ENCODE measurements at regions not wholly inside any gene's neighbourhood (a gene's known extent, or its start where the extent isn't known, plus 50 kb on each side); places are given as distances from the start of the nearest gene placed in this dataset.
A peak's percentile ranks its signal among the peaks of the same experiment; 100 is the strongest.

DNA sequence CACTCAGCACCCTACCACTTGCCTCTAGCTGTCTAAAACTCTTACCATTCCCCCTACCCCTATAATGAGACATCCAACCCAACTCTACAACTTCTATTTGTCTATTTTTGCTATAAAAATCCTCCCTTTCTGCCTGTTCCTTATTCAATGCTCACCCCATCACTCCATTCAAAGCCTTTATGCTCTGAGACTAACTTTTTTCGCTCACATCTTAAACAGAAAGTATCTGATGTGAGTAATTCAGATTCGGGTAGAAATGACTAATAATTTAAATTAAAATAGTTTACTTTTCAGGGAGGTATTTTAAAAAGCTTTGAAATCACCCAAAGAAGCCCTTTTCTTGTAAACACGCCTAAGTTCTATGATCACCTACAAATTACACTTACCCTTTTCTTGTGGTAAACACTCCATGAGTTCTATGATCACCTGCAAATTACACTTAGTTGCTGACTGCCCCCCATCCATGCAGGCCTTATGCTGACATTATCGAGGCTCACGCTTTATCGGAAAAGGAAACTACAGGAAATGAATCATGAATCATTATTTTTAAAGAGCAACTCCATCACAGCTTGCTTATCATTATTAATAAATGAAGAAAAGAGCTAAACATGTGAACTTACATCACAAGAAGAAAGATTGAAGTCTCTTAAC lies 168.7 kb upstream of the PPP1R2C start:
- no peak for DNase-seq

- DNase-seq = no peak
Measured at GRCh38 chrX:42948723-42949657, 171.0 kb upstream of the PPP1R2C start.

DNA sequence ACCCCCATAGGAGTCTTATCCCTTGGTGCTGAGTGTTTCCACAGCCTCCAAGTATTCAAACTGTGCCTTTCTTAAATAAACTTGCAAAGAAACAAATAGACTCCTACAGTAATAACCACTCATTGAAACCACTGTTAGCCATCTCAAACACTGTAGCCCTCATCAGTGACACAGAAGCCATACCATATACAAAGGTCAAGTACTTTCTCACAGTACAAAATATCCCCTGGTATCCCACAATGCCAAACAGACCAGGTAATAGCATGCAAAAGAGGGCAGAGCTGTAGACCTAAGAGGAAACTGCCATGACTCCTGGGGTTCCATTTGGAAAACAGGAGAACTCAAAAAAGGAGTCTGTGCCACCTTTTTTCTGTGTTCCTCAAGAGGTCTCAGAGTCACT lies 173.8 kb upstream of the PPP1R2C start:
- DNase-seq = no peak

- DNase-seq = no peak
Measured at GRCh38 chrX:42952621-42953020, 174.7 kb upstream of the PPP1R2C start.

- DNase-seq = no peak
Measured at GRCh38 chrX:42954880-42955279, 176.9 kb upstream of the PPP1R2C start.

GRCh38 chrX:42955349-42955748 lies 177.4 kb upstream of the PPP1R2C start:
- DNase-seq = no peak

- no peak for DNase-seq
Measured at GRCh38 chrX:42967681-42968300, 189.8 kb upstream of the PPP1R2C start.

GRCh38 chrX:42973321-42973720 lies 195.4 kb upstream of the PPP1R2C start:
- DNase-seq = no peak

DNA sequence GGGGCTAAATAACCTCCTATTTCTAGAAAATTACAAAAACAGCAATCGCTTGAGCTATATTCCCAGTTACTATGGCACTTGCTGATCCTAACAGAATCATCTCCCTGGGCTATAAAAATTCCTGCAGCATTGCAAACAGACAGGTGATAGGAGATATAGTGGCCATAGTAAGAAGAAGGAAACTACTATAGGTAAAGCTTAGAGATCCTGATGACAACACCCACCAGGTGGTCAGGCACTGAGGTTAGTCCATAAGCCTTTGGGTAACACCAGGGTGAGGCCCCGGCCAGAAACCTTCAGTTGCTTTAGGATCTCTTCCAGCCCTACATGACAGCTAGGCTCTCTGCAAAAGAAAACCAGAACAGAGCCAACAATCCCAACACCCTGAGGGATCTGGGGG lies 197.9 kb upstream of the PPP1R2C start:
- no peak for DNase-seq

- DNase-seq = no peak
Measured at GRCh38 chrX:42976746-42977366, 198.9 kb upstream of the PPP1R2C start.

DNA sequence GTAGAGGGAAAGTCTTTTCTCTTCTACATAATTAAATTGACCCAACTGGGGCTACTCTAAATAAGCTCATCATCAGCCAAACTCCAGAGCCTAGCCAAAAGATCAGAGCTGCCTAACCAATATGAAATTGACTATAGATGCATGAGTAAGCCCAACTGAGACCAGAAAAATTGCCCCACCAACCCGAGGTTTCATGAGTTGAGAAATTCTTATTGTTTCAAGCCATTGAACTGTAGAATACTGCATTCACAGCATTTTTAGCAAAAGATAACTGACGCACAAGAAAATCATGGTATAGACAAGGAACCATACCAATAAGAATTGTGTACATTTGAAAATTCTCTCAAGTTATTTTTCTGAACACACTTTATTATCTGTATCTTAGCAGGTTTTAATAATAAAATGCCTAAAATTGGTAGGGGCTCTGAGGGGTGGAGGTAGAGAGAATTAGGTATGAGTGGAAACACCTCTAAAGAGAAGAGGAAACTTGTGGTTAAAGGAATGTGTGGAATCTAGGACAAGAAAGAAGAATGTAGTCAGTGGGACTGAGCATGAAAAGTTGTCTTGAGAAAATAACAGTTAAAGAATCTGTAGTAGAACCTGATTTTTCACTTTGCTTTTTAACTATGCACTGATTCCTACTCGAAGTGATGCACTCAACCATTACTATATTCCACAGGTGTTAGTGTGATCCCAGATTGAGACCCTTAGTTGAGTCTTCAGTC lies 200.9 kb upstream of the PPP1R2C start:
- DNase-seq = no peak

DNA sequence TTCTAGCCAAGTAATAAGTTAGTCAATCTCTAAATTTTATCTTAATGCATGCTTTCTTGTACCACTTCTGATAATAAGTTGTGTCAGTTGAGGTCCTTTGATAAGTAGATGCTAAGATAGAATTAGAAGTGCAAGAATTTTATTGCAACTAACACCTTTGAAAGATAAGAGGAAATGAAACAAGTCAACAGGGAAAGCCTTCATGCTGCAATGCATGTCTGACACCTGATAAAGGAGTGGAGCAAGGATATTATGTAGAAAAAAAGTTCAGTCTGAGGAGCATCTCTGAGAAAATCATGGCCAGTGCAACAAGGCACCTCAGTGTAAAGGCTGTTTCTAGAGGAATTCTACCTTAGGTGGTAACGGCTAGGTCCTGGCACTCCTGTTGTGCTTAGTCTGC lies 210.7 kb upstream of the PPP1R2C start:
- DNase-seq = no peak

- no peak for DNase-seq
Measured at GRCh38 chrX:42992199-42992943, 214.4 kb upstream of the PPP1R2C start.

DNA sequence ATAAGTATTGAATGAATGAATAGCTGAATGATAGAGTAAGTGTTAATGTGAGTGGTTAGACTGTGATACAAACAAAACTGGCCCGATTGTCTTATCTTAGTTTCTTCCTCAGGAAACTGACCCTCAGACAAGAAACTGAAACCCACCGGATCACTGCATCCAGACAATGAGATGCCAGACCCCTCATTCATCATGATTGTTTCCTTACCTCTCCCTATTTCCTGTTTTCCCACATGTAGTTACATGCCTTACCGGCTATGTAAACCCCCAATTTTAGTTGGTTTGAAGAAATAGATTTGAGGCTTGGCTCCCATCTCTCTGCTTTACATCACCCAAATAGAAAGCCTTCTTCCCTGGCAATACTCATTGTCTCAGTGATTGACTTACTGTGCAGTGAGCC lies 218.9 kb upstream of the PPP1R2C start:
- DNase-seq = peak; percentile 28

- DNase-seq = no peak
Measured at GRCh38 chrX:43000121-43000520, 222.2 kb upstream of the PPP1R2C start.

GRCh38 chrX:43002526-43003203 lies 224.7 kb upstream of the PPP1R2C start:
- DNase-seq = no peak

DNA sequence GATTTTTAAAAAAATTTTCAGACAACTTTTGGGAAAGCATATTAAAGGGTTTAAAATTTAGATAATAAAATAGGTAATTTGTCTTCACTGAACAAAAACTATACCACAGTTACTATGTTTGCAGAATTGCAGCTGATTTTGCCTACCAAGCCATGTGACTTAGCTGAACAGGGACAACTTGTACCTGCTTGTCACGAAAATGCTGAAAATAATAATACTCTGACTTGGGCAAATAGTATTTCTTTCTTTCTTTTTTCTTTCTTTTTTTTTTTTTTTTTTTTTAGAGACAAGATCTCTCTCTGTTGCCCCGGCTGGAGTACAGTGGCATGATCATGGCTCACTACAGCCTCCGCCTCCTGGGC lies 225.2 kb upstream of the PPP1R2C start:
- no peak for DNase-seq

DNA sequence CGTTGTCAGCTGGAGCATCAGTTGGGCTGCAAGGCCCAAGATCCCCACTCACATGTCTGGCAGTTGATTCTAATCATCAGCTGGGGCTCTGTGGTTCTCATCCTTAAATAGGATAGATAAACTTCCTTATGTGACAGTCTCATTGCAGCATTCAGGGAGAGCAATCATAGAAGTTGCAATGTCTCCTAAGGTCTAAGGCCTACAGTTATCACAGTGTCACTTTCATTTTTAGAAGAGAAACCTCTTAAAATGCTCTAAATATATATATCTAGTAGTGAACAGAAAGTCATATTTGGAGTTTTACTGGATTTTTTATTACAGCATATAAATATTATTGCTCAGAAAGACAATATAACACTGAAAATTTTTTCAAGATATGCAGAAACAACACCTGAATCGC lies 226.0 kb upstream of the PPP1R2C start:
- DNase-seq = no peak

DNA sequence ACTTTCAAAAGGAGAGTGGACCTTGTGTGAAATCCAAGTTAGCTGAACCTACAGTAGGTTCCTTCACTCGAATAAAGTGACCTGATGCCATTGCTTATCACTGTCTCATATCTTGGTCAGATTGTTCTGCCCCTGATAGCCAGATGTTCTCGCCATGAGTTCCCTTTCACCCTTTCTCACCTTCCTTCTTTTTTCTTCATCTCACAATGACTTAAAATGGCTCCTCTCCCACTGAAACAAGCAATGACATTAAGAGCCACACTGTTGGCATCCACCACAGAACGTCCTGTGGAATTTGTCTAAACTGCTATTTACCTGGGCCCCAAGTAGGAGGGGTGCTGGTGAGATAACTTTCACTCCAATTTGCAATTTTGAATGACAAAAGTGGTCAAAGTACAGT lies 227.6 kb upstream of the PPP1R2C start:
- DNase-seq = no peak

GRCh38 chrX:43008356-43008755 lies 230.4 kb upstream of the PPP1R2C start:
- no peak for DNase-seq

GRCh38 chrX:43016021-43016420 lies 238.1 kb upstream of the PPP1R2C start:
- DNase-seq = no peak
